RPMI8226 (cell line): ENCODE measurements at regions not wholly inside any gene's neighbourhood (a gene's known extent, or its start where the extent isn't known, plus 50 kb on each side); places are given as distances from the start of the nearest gene placed in this dataset.
"Not testable (repeated sequence)": the region's sequence is repeated elsewhere in the genome, so short reads cannot be mapped to it uniquely, and the experiment has no call there.

Experiments used
- DNase-seq: peaks from one replicate; pipeline ENCODE4 v3.0.0-alpha.2; 2015

DNA sequence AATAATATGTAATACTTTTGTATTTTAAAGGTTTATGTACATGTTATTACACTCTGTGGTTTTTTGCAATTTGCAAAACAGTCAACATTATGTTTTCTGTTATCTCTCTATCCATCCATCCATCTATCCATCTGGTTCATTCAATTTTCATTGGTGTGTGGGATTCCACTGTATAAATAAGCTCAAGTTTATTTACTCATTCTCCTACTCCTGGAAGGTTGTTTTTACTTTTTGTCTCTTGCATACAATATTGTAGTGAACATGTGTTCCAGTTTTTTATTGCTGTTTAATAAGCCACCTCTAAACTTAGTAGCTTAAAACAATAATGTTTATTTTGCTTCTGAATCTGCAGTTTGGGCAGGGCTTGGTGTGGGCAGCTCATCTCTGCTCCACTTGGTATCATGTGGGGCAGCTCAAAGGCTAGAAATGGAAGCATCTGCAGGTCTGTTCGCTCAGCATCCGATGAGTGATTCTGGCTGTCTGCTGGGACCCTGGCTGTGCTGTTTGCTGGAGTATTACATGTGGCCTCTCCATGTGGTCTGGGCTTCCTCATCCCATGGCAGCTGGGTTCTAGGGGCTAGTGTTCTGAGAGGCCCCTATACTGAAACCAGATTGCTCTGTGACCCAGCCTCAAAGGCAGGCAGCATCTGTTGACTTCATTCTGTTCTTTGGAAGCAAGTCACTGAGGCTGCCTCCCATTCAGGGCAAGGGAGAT is 98.8 kb downstream of the SLC25A47 start:
- DNase-seq: no peak

DNA sequence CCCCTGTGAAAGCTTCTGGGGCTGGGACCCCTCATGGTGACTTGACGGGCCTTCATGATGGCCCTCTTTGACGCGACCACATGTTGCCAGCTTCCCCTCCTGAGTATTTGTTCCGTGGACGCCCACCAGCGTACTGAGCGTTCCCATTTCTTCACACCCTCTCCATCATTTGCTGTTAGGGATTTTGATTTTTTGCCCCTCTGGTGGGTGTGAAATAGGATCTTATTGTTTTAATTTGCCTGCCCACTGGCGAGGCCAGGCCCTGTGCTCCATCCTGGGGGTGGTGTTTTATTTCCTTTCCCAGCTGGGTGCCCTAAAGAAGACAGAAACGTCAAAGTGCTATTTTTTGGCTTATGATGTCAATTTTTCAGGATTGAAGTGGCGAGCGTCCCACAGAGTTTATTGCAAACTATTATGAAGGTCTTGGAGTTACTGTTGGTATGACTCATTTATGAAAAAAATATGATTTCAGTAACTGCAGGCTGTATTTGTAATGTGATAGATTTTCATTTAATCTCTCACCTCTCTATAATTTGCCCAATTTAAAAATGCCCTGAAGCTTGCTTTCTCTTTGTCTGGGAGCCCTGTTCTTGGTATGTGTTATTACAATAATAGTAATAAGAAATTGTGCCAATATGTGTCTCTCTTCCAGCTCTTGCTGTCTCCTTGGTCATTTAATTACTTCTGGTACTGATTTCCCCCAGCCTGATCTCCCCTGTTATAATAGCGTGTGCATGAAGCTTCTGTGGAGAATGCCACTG is 99.6 kb downstream of the SLC25A47 start:
- DNase-seq: no peak

GRCh38 chr14:100423317-100424010 is 100.3 kb downstream of the SLC25A47 start:
- DNase-seq: no peak

- DNase-seq: no peak
Measured at GRCh38 chr14:100424504-100425428, 101.6 kb downstream of the SLC25A47 start.

- DNase-seq: no peak
Measured at GRCh38 chr14:100425429-100425827, 102.3 kb downstream of the SLC25A47 start.

DNA sequence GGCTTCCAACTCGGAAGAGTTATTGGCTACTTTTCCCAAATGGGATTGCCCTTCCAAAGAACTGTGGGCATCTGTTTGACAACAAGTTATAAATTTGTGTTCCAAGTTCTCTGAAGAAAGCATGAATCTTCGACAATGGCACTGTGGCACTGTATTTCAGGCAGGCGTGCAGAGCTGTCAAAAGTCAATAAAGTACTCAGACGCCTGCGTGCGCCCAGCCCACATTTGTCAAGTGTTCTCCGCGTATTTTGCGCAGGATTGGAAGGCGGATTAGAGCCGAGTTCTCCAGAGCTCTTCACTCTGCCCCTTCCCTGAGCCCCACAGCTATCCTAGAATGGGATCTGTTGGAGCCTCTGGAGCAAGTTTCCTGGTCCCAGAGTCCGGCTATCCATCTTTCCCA is 103.2 kb downstream of the SLC25A47 start:
- no peak for DNase-seq

GRCh38 chr14:100427166-100427565 is 104.0 kb downstream of the SLC25A47 start:
- no peak for DNase-seq

DNA sequence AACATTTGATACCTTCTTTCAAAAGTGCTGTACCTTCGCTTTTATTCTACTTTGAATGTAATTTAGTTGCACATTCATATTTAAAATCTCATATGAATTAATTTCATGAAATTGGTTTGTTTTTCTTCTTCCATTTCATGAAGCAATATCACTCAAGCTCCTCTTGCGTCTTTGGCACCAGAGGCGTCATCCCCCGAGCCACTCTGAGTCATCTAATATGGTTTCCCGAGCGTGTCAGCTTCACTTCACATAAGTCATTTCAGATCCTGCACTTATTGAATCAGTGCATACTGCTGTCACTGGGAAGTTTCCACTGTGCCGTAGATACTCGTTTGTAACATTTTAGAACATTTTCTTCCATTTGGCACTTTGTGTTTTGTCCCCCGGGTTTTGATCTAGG is 105.6 kb downstream of the SLC25A47 start:
- DNase-seq: no peak

GRCh38 chr14:100429537-100429936 is 106.4 kb downstream of the SLC25A47 start:
- no peak for DNase-seq

GRCh38 chr14:100430571-100430970 is 107.4 kb downstream of the SLC25A47 start:
- no peak for DNase-seq

GRCh38 chr14:100431461-100431860 is 108.3 kb downstream of the SLC25A47 start:
- DNase-seq: not testable (repeated sequence)

- no peak for DNase-seq
Measured at GRCh38 chr14:100432652-100433427, 109.7 kb downstream of the SLC25A47 start.

DNA sequence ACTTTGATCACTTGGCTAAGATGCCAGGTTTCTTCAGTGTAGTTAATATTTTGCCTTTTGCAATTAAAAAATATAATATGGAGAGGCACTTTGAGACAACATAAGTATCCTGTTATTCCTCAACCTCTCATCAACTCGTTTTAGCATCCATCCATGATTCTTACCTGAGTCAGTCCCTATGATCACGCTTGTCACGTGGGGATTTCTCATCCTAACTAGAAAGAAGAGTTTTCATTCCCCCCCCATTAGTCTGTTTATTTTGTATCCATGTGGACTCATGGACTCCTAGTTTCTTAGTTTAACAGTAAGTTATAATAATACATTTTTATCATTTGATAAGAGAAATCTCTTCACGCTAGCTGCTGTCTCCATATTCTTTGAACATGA is 110.3 kb downstream of the SLC25A47 start:
- DNase-seq: no peak

DNA sequence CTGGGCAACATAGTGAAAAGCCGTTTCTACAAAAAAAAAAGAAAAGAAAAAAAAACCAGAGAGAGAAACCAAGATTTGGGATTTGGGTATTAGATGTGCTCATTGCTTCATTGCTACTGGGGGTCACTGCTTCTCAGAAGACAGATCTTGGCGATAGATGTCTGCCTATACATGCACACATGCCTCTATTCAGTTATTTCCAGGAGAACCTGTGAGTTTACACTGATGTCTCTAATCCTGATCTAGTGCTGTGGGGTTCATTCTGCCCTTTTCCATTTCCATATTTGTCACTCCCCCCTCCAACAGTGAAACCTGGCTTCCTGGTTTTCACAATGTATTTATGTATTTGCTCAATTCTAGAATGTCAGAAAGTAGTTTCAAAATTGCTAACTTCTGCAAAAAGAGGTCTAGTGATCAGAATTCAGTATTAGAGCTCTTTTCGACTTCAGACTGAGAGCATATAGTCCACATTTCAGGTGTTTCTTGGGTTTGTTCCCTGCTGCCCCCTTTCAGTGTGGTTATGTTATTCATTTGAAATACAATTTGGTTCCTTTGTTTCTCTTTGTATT is 111.0 kb downstream of the SLC25A47 start:
- DNase-seq: no peak

- no peak for DNase-seq
Measured at GRCh38 chr14:100434911-100435438, 111.8 kb downstream of the SLC25A47 start.

GRCh38 chr14:100435459-100435858 is 112.3 kb downstream of the SLC25A47 start:
- no peak for DNase-seq

DNA sequence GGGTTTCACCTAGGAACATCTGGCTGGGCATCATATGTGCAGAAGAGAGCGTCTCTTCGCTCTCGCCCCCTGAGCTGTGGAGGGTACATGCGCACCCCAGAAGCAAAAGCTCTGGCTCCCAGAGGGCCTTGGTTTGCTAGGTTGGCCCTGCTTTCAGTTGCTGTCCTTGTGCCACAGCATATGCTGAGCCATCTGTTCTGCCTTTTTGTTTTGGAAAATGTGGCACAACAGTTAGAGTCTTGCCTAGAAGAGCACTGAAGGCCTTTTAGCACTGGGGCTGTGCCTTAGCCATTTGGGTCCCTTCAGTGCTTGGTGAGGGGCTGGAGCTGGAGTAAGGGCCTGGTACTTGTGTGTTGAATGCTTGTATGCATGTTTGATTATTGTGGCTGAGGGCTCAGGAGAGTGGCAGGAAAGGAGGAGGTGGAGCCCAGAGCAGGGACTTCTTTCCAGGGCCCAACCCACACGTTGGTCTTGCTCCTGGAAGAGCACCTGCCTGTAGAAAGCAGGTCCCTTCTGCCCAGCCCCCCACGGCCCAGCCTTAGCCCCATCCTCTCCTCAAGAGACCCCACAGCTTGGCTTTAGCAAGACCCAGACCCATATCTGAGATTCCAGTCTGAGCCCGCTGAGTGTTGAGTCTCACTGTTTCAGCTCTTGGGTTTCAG is 113.7 kb downstream of the SLC25A47 start:
- no peak for DNase-seq

GRCh38 chr14:100438271-100438670 is 115.1 kb downstream of the SLC25A47 start:
- no peak for DNase-seq

DNA sequence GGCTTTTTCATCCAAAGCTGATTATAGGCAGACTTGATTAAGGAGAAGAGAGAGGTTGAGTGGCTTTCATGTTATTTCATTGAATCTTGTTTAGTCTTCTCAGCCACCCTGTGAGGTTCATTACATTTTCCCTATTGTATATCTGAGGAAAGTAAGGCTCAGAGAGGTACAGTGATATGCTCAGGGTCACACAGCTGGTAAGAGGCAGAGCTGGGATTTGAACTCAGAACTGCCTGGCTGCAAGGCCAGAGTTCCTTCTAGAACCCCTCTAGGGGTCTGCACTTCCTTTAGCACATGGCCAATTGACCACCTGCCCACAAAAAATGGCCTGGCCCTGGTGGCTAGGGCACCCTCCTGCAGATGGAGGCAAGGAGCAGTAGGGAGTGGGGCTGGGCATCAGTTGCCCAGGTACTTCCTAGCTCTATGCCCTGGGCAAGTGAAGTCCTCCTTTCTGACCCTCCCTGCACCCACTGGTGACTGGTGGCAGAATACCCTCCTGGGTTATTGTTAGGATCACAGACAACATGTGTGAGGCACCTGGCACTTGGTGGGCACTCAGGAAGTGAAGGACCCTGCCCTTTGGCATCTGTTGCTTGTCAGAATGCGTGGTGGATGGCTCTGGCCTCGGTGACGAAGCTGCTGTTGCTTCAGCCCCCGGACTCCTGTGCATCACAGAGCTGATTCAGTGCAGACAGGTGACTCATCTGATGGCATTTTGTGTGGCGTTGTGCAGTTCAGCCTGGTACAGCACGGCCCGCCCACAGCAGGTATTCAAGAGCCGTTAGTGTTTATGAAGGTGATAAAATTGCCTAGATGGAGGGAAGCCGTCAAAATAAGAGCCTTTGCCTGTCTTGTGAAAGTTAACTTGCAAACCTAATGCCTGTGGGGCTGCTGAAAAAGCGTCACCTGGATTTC is 115.8 kb downstream of the SLC25A47 start:
- DNase-seq: no peak

- no peak for DNase-seq
Measured at GRCh38 chr14:100439781-100440180, 116.6 kb downstream of the SLC25A47 start.
